ENCODE measurements at regions not wholly inside any gene's neighbourhood (a gene's known extent, or its start where the extent isn't known, plus 50 kb on each side); places are given as distances from the start of the nearest gene placed in this dataset.
"Not testable (repeated sequence)": the region's sequence is repeated elsewhere in the genome, so short reads cannot be mapped to it uniquely, and the experiment has no call there.

GRCh38 chr17:21535686-21536375 lies 156.5 kb upstream of the KCNJ18 start:
- no peak overlapping the region for H3K4me3 ChIP-seq (ENCODE audit: low read length in 2 of 2)
- H3K27me3 ChIP-seq (ENCODE audit: control insufficient read depth in 1 of 2, insufficient read depth in 2 of 2, low read length in 2 of 2) = no peaks in the 10 kb centered on the region
- no peaks in the 10 kb centered on the region for H3K4me1 ChIP-seq (ENCODE audit: control insufficient read depth, insufficient read depth, low read length)
- H3K9me3 ChIP-seq (ENCODE audit: control insufficient read depth in 2 of 2, low read length in 2 of 2) = peaks cover 0 to 5% of the 10 kb centered on the region in 2 donors
- H3K9ac ChIP-seq (ENCODE audit: low read length in 2 of 2) = no peak overlapping the region
- H3K27ac ChIP-seq (ENCODE audit: low read length) = no peak overlapping the region
- peaks cover 26 to 34% of the 10 kb centered on the region in 2 donors for H3K36me3 ChIP-seq (ENCODE audit: control insufficient read depth in 2 of 2, insufficient read depth in 2 of 2, low read length in 2 of 2)

- H3K27ac ChIP-seq (ENCODE audit: low read length) = no peak overlapping the region
- H3K9me3 ChIP-seq (ENCODE audit: control insufficient read depth in 2 of 2, low read length in 2 of 2) = peaks cover 0 to 5% of the 10 kb centered on the region in 2 donors
- peaks cover 30% of the 10 kb centered on the region in 2 donors for H3K36me3 ChIP-seq (ENCODE audit: control insufficient read depth in 2 of 2, insufficient read depth in 2 of 2, low read length in 2 of 2)
Measured at GRCh38 chr17:21537302-21537701, 155.0 kb upstream of the KCNJ18 start.

GRCh38 chr17:21538615-21539014 lies 153.7 kb upstream of the KCNJ18 start:
- Histone ChIP-seq H3K27me3 (ENCODE audit: control insufficient read depth in 1 of 2, insufficient read depth in 2 of 2, low read length in 2 of 2) (no peaks in the 10 kb centered on the region), H3K9ac (ENCODE audit: low read length in 2 of 2) (no peak overlapping the region), H3K36me3 (ENCODE audit: control insufficient read depth in 2 of 2, insufficient read depth in 2 of 2, low read length in 2 of 2) (peaks cover 22 to 25% of the 10 kb centered on the region in 2 donors), H3K4me1 (ENCODE audit: control insufficient read depth, insufficient read depth, low read length) (no peaks in the 10 kb centered on the region), H3K9me3 (ENCODE audit: control insufficient read depth in 2 of 2, low read length in 2 of 2) (peaks cover 0 to 5% of the 10 kb centered on the region in 2 donors), H3K4me3 (ENCODE audit: low read length in 2 of 2) (no peak overlapping the region), H3K27ac (ENCODE audit: low read length) (no peak overlapping the region)

More at GRCh38 chr17:21537302-21537701, 155.0 kb upstream of the KCNJ18 start:
- no peaks in the 10 kb centered on the region for H3K4me1 ChIP-seq (ENCODE audit: control insufficient read depth, insufficient read depth, low read length)
- no peaks in the 10 kb centered on the region for H3K27me3 ChIP-seq (ENCODE audit: control insufficient read depth in 1 of 2, insufficient read depth in 2 of 2, low read length in 2 of 2)
- H3K4me3 ChIP-seq (ENCODE audit: low read length in 2 of 2) = no peak overlapping the region
- no peak overlapping the region for H3K9ac ChIP-seq (ENCODE audit: low read length in 2 of 2)

GRCh38 chr17:21539146-21539545 lies 153.2 kb upstream of the KCNJ18 start:
- Histone ChIP-seq H3K36me3 (ENCODE audit: control insufficient read depth in 2 of 2, insufficient read depth in 2 of 2, low read length in 2 of 2) (peaks cover 17 to 19% of the 10 kb centered on the region in 2 donors), H3K4me1 (ENCODE audit: control insufficient read depth, insufficient read depth, low read length) (no peaks in the 10 kb centered on the region), H3K4me3 (ENCODE audit: low read length in 2 of 2) (no peak overlapping the region), H3K27me3 (ENCODE audit: control insufficient read depth in 1 of 2, insufficient read depth in 2 of 2, low read length in 2 of 2) (no peaks in the 10 kb centered on the region), H3K9me3 (ENCODE audit: control insufficient read depth in 2 of 2, low read length in 2 of 2) (peaks cover 0 to 5% of the 10 kb centered on the region in 2 donors), H3K9ac (ENCODE audit: low read length in 2 of 2) (no peak overlapping the region), H3K27ac (ENCODE audit: low read length) (no peak overlapping the region)

GRCh38 chr17:21540502-21540901 lies 151.8 kb upstream of the KCNJ18 start:
- H3K4me3 ChIP-seq (ENCODE audit: low read length in 2 of 2) = no peak overlapping the region
- no peak overlapping the region for H3K27ac ChIP-seq (ENCODE audit: low read length)
- H3K9ac ChIP-seq (ENCODE audit: low read length in 2 of 2) = no peak overlapping the region
- no peaks in the 10 kb centered on the region for H3K4me1 ChIP-seq (ENCODE audit: control insufficient read depth, insufficient read depth, low read length)
- no peaks in the 10 kb centered on the region for H3K27me3 ChIP-seq (ENCODE audit: control insufficient read depth in 1 of 2, insufficient read depth in 2 of 2, low read length in 2 of 2)
- peaks cover 7% of the 10 kb centered on the region in 2 donors for H3K36me3 ChIP-seq (ENCODE audit: control insufficient read depth in 2 of 2, insufficient read depth in 2 of 2, low read length in 2 of 2)
- H3K9me3 ChIP-seq (ENCODE audit: control insufficient read depth in 2 of 2, low read length in 2 of 2) = peaks cover 0 to 5% of the 10 kb centered on the region in 2 donors

GRCh38 chr17:21542070-21542469 lies 150.3 kb upstream of the KCNJ18 start:
- H3K36me3 ChIP-seq (ENCODE audit: control insufficient read depth in 2 of 2, insufficient read depth in 2 of 2, low read length in 2 of 2) = peaks cover 9 to 10% of the 10 kb centered on the region in 2 donors
- H3K9ac ChIP-seq (ENCODE audit: low read length in 2 of 2) = no peak overlapping the region
- H3K4me1 ChIP-seq (ENCODE audit: control insufficient read depth, insufficient read depth, low read length) = no peaks in the 10 kb centered on the region
- no peaks in the 10 kb centered on the region for H3K27me3 ChIP-seq (ENCODE audit: control insufficient read depth in 1 of 2, insufficient read depth in 2 of 2, low read length in 2 of 2)
- no peak overlapping the region for H3K27ac ChIP-seq (ENCODE audit: low read length)
- H3K4me3 ChIP-seq (ENCODE audit: low read length in 2 of 2) = no peak overlapping the region
- peaks cover 0 to 5% of the 10 kb centered on the region in 2 donors for H3K9me3 ChIP-seq (ENCODE audit: control insufficient read depth in 2 of 2, low read length in 2 of 2)

GRCh38 chr17:21542991-21543390 lies 149.3 kb upstream of the KCNJ18 start:
- Histone ChIP-seq H3K27me3 (ENCODE audit: control insufficient read depth in 1 of 2, insufficient read depth in 2 of 2, low read length in 2 of 2) (no peaks in the 10 kb centered on the region), H3K4me3 (ENCODE audit: low read length in 2 of 2) (no peak overlapping the region), H3K27ac (ENCODE audit: low read length) (no peak overlapping the region), H3K9me3 (ENCODE audit: control insufficient read depth in 2 of 2, low read length in 2 of 2) (peaks cover 0 to 5% of the 10 kb centered on the region in 2 donors), H3K9ac (ENCODE audit: low read length in 2 of 2) (no peak overlapping the region), H3K36me3 (ENCODE audit: control insufficient read depth in 2 of 2, insufficient read depth in 2 of 2, low read length in 2 of 2) (peaks cover 9 to 10% of the 10 kb centered on the region in 2 donors), H3K4me1 (ENCODE audit: control insufficient read depth, insufficient read depth, low read length) (no peaks in the 10 kb centered on the region)

- no peak overlapping the region for H3K9ac ChIP-seq (ENCODE audit: low read length in 2 of 2)
- no peaks in the 10 kb centered on the region for H3K9me3 ChIP-seq (ENCODE audit: control insufficient read depth in 2 of 2, low read length in 2 of 2)
- peaks cover 7 to 9% of the 10 kb centered on the region in 2 donors for H3K36me3 ChIP-seq (ENCODE audit: control insufficient read depth in 2 of 2, insufficient read depth in 2 of 2, low read length in 2 of 2)
- H3K27ac ChIP-seq (ENCODE audit: low read length) = no peak overlapping the region
- H3K4me1 ChIP-seq (ENCODE audit: control insufficient read depth, insufficient read depth, low read length) = peaks cover 10% of the 10 kb centered on the region
- no peaks in the 10 kb centered on the region for H3K27me3 ChIP-seq (ENCODE audit: control insufficient read depth in 1 of 2, insufficient read depth in 2 of 2, low read length in 2 of 2)
- H3K4me3 ChIP-seq (ENCODE audit: low read length in 2 of 2) = no peak overlapping the region
Measured at GRCh38 chr17:21545064-21545463, 147.3 kb upstream of the KCNJ18 start.

GRCh38 chr17:21548236-21548635 lies 144.1 kb upstream of the KCNJ18 start:
- Histone ChIP-seq H3K27me3 (ENCODE audit: control insufficient read depth in 1 of 2, insufficient read depth in 2 of 2, low read length in 2 of 2) (no peaks in the 10 kb centered on the region), H3K4me1 (ENCODE audit: control insufficient read depth, insufficient read depth, low read length) (peaks cover 15% of the 10 kb centered on the region), H3K9me3 (ENCODE audit: control insufficient read depth in 2 of 2, low read length in 2 of 2) (no peaks in the 10 kb centered on the region), H3K4me3 (ENCODE audit: low read length in 2 of 2) (no peak overlapping the region), H3K36me3 (ENCODE audit: control insufficient read depth in 2 of 2, insufficient read depth in 2 of 2, low read length in 2 of 2) (peaks cover 2 to 3% of the 10 kb centered on the region in 2 donors), H3K9ac (ENCODE audit: low read length in 2 of 2) (no peak overlapping the region), H3K27ac (ENCODE audit: low read length) (no peak overlapping the region)

GRCh38 chr17:21549107-21549687 lies 143.1 kb upstream of the KCNJ18 start:
- no peaks in the 10 kb centered on the region for H3K9me3 ChIP-seq (ENCODE audit: control insufficient read depth in 2 of 2, low read length in 2 of 2)
- H3K9ac ChIP-seq (ENCODE audit: low read length in 2 of 2) = no peak overlapping the region
- no peaks in the 10 kb centered on the region for H3K27me3 ChIP-seq (ENCODE audit: control insufficient read depth in 1 of 2, insufficient read depth in 2 of 2, low read length in 2 of 2)
- H3K36me3 ChIP-seq (ENCODE audit: control insufficient read depth in 2 of 2, insufficient read depth in 2 of 2, low read length in 2 of 2) = peaks cover 2 to 3% of the 10 kb centered on the region in 2 donors
- H3K27ac ChIP-seq (ENCODE audit: low read length) = no peak overlapping the region
- peak overlapping the region; percentile 24 to 40 for H3K4me3 ChIP-seq (ENCODE audit: low read length in 2 of 2)
- peaks cover 15% of the 10 kb centered on the region for H3K4me1 ChIP-seq (ENCODE audit: control insufficient read depth, insufficient read depth, low read length)

GRCh38 chr17:21550031-21550430 lies 142.3 kb upstream of the KCNJ18 start:
- peak overlapping the region in 1 of 2 donors; percentile 86 for H3K9ac ChIP-seq (ENCODE audit: low read length in 2 of 2)
- peaks cover 15% of the 10 kb centered on the region for H3K4me1 ChIP-seq (ENCODE audit: control insufficient read depth, insufficient read depth, low read length)
- H3K9me3 ChIP-seq (ENCODE audit: control insufficient read depth in 2 of 2, low read length in 2 of 2); H3K27ac ChIP-seq (ENCODE audit: low read length); H3K27me3 ChIP-seq (ENCODE audit: control insufficient read depth in 1 of 2, insufficient read depth in 2 of 2, low read length in 2 of 2); H3K36me3 ChIP-seq (ENCODE audit: control insufficient read depth in 2 of 2, insufficient read depth in 2 of 2, low read length in 2 of 2): not testable (repeated sequence)
- peak overlapping the region; percentile 84 to 85 for H3K4me3 ChIP-seq (ENCODE audit: low read length in 2 of 2)

Measured in stomach smooth muscle (tissue), 2 donors.